NCI-H1694 treated with DMSO at 0.1 percent for 48 hours (cell line): ENCODE measurements at regions not wholly inside any gene's neighbourhood (a gene's known extent, or its start where the extent isn't known, plus 50 kb on each side); places are given as distances from the start of the nearest gene placed in this dataset.
A peak's percentile ranks its signal among the peaks of the same experiment; 100 is the strongest.
"Not testable (repeated sequence)": the region's sequence is repeated elsewhere in the genome, so short reads cannot be mapped to it uniquely, and the experiment has no call there.

Source experiments
- DNase-seq: peaks from one replicate; lab custom pipeline; 2025; lab: John Stamatoyannopoulos, UW

DNA sequence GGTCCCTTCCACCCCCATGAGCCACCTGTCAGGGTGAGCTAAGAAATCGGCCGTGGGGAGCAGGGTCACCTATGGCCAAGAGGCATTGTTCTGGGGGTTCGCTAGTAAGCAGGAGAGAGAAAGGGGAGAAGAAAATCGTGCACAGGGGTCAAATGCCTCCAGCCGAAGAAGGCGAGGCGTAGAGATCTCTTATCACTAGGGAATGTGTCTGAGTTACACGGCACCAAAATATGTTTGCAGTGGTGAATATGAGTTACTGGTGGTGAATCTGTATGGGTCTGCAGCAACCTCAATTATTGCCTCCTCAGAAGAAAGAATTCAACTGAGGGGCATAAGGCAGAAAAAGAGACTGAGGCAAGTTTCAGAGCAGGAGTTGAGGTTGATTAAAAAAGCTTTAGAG lies 54.2 kb upstream of the RABGAP1L start:
- no peak for DNase-seq

- no peak for DNase-seq
Observed at GRCh38 chr1:174103766-174104165, 55.6 kb upstream of the RABGAP1L start.

- DNase-seq = not testable (repeated sequence)
Observed at GRCh38 chr1:174101976-174102375, 57.3 kb upstream of the RABGAP1L start.

GRCh38 chr1:174097426-174097825 lies 61.9 kb upstream of the RABGAP1L start:
- DNase-seq = no peak

DNA sequence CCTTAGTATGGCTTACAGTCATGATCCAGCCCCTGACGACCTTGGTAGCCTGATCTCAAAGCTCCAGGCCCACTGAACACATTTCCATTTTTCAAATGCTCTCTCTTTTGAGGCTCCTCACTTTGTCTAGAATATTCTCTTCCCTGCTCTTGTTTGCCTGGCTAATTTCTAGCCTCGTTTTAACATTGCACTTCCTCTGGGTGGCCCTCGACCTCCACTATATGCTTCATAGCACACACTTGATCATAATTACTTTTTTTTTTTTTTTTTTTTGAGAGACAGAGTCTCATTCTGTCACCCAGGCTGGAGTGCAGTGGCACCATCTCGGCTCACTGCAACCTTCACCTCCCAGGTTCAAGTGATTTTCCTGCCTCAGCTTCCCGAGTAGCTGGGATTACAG lies 65.5 kb upstream of the RABGAP1L start:
- DNase-seq = not testable (repeated sequence)

DNA sequence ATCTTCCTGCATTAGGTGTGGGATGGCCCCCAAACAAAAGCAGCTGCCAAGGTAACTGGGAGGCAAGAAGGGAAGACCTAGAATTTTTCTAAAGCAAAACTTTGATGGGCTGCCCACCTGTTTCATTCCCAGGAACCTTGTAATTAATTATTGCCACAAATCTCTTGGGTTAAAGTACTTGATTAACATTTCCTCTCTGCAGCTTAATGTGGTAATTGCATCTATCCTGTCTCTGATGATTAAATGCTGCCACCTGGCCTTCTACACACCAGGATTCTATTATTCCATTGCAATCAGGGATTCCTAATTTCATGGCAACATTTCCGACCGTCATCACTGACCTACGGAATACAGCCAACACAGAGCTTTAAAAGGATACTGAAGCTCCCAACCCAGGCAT lies 68.3 kb upstream of the RC3H1 start:
- DNase-seq = no peak

GRCh38 chr1:174080819-174081218 lies 58.7 kb upstream of the RC3H1 start:
- DNase-seq = no peak

DNA sequence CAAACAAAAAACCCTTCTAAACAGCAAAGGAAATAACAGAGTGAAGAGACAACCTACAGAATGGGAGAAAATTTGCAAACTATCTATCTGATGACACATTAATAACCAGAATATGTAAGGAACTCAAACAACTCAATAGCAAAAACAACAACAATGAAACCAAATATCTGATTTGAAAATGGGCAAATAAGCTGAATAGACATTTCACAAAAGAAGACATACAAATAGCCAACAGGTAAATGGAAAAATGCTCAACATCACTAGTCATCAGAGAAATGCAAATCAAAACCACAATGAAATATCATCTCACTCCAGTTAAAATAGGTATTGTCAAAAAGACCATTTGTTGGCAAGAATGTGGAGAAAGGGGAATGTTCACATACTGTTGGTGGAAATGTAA lies 57.6 kb upstream of the RC3H1 start:
- DNase-seq = no peak

DNA sequence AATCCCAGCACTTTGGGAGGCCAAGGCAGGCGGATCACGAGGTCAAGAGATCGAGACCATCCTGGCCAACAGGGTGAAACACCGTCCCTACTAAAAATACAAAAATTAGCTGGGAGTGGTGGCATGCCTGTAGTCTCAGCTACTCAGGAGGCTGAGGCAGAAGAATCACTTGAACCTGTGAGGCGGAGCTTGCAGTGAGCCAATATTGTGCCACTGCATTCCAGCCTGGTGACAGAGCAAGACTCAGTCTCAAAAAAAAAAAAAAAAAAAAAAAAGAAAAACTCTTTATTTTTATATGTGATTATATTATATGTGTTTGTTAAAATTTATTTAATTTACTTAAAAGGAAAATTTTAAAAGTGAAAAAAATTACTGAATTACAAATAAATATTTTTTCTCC lies 56.8 kb upstream of the RC3H1 start:
- DNase-seq = not testable (repeated sequence)

GRCh38 chr1:174077749-174078490 lies 55.8 kb upstream of the RC3H1 start:
- DNase-seq = no peak

DNA sequence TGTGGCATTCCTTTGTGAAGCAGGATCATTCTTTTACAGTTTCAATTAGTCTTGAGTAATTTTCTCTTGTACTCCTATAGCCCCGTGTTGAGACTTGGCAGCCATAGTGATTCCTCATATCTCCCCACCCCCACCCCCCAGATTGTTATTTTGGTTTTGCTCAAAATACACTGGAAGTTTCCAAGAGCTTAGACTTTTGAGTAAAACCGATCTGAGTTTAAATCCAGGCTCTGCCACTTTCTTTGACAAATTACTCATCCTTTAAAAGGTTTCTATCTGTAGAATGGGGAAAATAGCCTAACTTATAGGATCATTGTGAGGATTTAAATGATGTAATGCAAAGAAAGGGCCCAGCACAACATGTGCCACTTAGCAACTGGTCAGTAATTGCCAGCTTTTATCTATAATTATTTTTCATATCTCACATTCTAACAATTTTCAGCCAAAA lies 53.1 kb upstream of the RC3H1 start:
- no peak for DNase-seq

DNA sequence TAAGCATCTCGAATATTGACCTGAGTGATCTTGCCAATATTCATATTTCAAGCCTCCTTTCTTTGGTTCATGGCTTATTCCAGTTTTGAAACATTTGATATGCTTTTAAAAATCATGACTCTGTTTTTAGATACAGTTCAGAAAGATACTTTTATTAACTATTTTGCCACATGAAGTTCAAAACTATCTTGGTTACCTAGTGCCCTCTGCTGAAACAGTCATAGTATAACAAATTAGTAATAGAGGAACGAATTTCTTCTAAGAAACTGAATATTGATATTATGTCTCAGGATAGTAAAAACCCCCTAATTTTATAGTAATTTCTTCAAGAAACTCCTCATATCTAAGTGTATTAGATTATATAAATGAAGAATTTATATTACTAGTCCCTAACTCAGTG lies 52.6 kb upstream of the RC3H1 start:
- peak; percentile 38 for DNase-seq

- no peak for DNase-seq
Observed at GRCh38 chr1:174072581-174072980, 50.4 kb upstream of the RC3H1 start.
